GM12892 (cell line): ENCODE measurements at regions not wholly inside any gene's neighbourhood (a gene's known extent, or its start where the extent isn't known, plus 50 kb on each side); places are given as distances from the start of the nearest gene placed in this dataset.

Experiments used
- POLR2A ChIP-seq: IDR thresholded peaks from 2 replicates; pipeline ENCODE4 v1.6.1; 2011; ENCODE audit warnings: low read depth, low read length, control low read depth
- POLR2AphosphoS5 ChIP-seq: IDR thresholded peaks from 2 replicates; pipeline ENCODE4 v1.6.1; 2011; ENCODE audit warnings: low read depth, low read length, control low read depth

DNA sequence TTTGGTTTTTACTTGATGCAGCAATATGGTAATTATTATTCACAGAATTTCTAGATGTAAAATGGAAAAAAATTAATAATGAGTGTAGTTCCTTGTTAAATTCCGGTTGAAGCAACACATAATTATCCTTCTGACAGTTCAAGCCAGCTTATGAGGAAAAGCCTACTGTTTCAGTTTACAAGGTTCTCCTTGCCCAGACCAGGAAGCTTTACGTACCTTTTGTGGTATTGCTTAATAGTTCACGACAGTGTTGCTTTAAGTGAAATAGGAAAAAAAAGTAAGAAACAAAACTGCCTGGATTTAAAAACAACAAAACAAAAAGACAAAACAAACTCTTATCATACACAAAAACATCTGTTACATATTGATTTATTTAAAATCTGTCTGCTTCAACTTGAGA lies 547.3 kb upstream of the C9orf72 start:
- TF ChIP-seq POLR2AphosphoS5 (no peak), POLR2A (no peak)
